Bone marrow (tissue), 2 donors: ENCODE measurements at regions not wholly inside any gene's neighbourhood (a gene's known extent, or its start where the extent isn't known, plus 50 kb on each side); places are given as distances from the start of the nearest gene placed in this dataset.
A peak's percentile ranks its signal among the peaks of the same experiment; 100 is the strongest.

ENCODE experiments used
- DNase-seq, 2 donors: peaks; one replicate each; lab custom pipeline; 2025; lab: John Stamatoyannopoulos, UW

GRCh38 chrX:25219480-25219879 is 203.7 kb upstream of the ARX start:
- DNase-seq, result no peak

DNA sequence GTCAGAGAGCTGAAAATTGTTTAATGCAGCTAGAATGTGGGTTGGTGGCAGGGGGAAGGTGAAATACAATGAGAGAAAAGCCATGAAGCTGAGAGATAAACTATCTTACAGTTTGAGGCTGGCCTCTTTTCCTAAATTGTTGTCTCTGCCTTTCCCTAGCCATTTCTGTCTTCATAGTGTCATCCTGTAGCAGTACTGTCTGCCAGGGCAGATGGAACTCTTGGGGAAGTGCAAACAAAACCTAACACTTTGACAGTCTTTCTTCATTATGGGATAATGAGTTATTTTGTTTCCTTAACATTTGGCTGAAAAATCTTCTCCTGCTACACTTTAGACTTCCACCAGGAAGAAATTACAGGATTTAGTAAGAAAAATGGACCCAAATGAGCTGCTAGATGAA is 197.8 kb upstream of the ARX start:
- DNase-seq, result no peak

DNA sequence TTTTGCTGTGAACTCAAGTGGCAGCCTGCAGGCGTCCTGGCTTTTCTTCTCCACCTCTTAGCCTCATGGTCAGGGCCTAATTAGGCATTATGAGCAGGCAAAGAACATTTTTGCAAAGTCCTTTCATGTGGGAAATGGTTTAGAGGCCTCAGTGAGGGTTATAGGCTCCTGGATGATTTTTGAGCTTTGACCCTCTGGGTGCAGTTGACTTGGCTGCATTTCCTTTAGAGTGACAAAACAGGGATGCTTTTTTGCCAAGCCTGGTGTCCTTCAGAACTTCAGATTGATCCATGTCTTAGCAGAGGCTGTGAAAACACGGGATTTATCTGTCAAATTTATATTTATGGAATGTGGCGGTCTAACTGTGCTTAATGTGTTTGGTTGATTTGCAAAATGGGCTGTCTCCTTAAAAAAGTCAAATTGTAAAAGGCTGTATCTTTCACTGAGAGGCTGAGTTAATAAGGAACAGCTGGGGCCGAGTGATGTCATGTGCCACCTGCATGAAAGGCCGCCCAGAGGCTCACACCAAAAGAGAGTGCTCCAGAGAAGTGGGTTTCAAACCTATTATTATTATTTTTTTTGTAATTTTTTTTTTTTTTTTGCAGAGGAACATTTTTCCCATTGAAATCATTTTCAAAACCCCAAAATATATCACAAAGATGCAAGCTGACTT is 192.2 kb upstream of the ARX start:
- DNase-seq, result no peak

DNA sequence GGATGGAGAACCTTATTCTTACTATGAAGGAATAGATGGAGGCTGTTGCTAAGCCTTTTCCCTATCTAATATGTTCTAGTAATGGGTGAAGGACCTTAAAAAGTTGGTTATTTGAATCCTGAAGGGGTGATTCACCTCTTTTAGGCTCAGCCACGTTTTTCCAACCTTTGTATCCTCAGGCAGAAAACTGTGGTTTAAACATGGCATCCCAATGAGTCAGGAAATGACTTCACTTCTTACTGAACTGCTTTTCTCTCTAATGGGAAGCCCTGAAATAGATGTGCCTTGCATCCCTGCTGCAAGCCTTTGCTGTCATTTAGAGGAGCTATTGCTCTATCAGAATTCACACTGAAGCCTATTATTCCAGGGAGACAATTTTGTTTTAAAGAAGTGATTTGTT is 191.0 kb upstream of the ARX start:
- DNase-seq, result no peak

- no peak for DNase-seq
Measured at GRCh38 chrX:25204182-25204581, 188.4 kb upstream of the ARX start.

- no peak for DNase-seq
Measured at GRCh38 chrX:25202827-25203226, 187.1 kb upstream of the ARX start.

GRCh38 chrX:25198891-25199290 is 183.1 kb upstream of the ARX start:
- no peak for DNase-seq

DNA sequence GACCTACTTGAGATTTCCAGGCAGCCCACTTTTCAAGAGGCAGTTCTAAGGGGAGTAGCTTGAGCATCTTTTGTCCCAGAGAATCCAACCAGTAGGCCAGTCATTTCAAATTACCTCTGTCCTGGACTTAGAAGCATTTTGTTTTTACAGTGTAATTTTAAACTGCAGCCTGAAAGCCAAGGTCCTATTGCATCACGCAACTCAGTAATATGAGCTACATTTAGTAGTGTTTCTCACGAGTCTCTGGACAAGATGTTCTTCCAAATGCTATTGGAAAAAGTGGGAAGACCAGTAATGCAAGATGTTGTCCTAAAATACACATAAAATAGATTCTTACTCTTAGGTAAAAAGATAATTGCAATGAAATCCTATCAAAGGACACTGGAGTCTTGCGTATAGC is 182.5 kb upstream of the ARX start:
- DNase-seq, result no peak

- DNase-seq, result no peak
Measured at GRCh38 chrX:25196221-25196620, 180.5 kb upstream of the ARX start.

GRCh38 chrX:25191403-25191802 is 175.6 kb upstream of the ARX start:
- DNase-seq, result no peak

DNA sequence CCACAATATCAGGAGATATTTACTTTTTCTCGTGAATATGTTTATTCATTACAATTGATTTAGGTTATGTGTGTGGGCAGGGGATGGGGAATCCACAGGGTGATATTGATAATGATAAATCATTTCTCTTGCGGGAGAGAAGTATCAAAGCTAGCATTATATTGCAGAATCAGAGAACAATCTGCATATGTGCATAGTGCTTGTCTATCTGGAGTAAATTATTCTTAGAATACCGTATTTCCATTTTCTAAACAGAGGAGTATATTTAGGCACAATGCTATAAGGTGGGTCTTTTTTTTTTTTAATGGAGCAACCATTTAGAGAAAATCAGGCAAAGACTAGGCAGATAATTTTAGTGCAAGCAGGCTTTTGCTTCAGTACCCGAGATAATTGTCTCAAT is 166.0 kb upstream of the ARX start:
- no peak for DNase-seq

- DNase-seq, result no peak
Measured at GRCh38 chrX:25180242-25180641, 164.5 kb upstream of the ARX start.

DNA sequence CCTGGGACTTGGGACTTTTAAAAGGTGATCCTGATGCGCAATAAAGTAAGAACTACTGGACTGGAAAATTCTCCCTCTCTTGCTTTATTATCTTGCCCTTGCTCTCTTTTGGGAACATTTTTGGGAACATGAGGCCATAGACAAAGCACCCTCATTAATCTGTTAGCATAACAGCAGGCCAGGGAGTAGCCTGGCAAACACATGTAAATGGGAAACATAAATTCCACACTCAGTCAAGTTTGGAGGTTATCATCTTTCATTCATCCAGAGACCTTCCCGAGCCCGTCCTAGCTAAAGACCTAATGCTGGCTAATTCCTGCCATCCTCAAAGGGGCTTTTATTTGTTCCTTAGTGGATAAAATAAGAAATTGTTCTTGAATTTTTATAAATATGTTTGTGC is 162.8 kb upstream of the ARX start:
- no peak for DNase-seq

GRCh38 chrX:25175743-25176142 is 160.0 kb upstream of the ARX start:
- no peak for DNase-seq

DNA sequence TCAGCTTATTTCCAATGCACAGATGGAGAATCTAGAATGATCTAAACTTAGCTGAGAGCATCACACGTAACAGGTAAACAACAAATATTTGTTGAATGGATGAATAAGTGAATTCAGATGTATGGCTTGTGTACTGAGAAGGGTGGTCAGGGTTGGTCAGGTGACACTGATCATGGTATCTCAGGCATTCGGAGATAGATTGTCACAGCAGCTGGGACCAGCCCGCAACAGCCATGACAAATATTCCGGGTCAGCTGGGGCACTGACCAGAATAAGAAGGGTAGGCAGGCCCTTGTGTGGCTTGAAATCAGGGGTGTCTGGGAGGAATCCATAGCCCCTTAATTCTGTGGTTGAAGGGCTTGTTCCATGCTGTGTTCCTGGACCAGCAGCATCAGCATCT is 159.4 kb upstream of the ARX start:
- no peak for DNase-seq

DNA sequence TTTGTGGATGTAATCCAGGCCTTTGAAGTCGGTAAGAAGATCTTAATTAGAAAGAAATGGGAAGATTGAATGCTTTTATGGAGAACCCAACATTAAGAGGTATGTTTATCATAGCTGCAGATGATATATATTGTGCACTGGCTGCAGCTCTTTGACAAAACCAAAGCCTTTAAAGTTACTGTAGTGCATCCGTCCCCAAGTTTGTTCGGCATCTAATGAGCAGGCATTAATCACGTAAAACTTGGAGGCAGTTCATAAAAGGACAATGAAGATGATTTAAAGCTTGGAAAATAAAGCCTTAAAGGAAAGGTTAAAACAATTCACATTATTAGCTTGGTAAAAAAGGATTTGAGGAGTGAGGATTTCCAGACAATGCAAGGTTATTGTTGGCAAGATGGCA is 150.8 kb upstream of the ARX start:
- no peak for DNase-seq

- no peak for DNase-seq
Measured at GRCh38 chrX:25166145-25166544, 150.4 kb upstream of the ARX start.

DNA sequence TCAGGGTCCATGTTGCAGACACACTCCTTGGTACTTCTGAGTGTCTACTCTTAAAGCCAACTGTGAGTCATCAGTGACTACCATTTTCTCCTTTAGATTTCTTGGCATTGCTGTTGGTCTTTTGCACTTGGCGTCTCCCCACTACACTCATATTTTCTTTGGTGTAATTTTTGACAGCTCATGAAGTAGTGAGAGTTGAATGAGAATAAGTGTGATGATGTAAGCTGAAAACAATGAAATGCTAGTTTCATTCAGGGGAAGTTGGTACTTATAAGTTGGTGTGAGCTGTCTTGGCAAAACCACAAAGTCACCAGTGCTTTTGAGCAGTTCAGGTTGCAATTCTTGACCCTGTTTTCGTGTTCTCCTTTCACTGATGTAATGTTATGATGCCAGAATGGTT is 142.9 kb upstream of the ARX start:
- no peak for DNase-seq

- DNase-seq, result no peak
Measured at GRCh38 chrX:25156832-25157231, 141.1 kb upstream of the ARX start.

DNA sequence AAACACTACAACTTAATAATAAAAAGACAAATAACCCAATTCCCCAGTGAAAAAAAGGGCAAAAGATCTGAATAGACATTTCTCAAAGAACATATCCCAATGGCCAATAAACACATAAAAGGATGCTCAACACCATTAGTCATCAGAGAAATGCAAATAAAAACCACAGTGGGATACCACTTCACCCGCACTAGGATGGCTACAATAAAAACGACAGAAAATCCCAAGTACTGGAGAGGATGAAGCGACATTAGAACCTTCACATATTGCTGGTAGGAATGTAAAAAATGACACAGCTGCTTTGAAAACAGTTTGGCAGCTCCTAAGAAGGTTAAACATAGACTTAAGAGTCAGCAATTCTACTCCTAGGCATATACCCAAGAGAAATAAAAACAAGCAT is 140.6 kb upstream of the ARX start:
- no peak for DNase-seq

- no peak for DNase-seq
Measured at GRCh38 chrX:25154168-25154567, 138.4 kb upstream of the ARX start.

DNA sequence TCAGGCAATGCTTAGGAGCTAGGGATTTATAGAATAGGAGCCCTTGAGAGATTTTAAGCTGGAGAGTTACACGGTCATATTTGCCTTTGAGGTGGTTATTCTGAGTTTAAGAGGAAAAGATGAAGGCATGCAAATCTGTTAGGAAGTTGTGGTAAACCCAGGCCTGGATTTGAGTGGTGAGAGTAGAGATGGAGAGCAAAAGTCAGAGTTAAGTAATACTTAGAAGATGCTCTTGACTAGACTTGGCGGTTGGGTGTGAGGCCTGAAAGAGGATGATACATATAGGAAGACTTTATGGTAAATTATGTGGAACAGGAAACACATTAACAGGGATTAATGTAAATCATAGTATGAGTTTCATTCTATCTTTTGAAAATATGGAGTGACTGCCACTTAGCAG is 136.0 kb upstream of the ARX start:
- no peak for DNase-seq

- peak; percentile 0 to 2 for DNase-seq
Measured at GRCh38 chrX:25144043-25144940, 128.5 kb upstream of the ARX start.

GRCh38 chrX:25143596-25143995 is 127.8 kb upstream of the ARX start:
- DNase-seq, result no peak
